ENCODE measurements at regions not wholly inside any gene's neighbourhood (a gene's known extent, or its start where the extent isn't known, plus 50 kb on each side); places are given as distances from the start of the nearest gene placed in this dataset.

GRCh38 chr7:156389116-156389692, 251.4 kb upstream of the RNF32 start:
- TF ChIP-seq GABPA (IDR thresholded peaks at IDR 0.05; ENCODE audit: low read depth) = no peak
- TF ChIP-seq, protein P1, sequence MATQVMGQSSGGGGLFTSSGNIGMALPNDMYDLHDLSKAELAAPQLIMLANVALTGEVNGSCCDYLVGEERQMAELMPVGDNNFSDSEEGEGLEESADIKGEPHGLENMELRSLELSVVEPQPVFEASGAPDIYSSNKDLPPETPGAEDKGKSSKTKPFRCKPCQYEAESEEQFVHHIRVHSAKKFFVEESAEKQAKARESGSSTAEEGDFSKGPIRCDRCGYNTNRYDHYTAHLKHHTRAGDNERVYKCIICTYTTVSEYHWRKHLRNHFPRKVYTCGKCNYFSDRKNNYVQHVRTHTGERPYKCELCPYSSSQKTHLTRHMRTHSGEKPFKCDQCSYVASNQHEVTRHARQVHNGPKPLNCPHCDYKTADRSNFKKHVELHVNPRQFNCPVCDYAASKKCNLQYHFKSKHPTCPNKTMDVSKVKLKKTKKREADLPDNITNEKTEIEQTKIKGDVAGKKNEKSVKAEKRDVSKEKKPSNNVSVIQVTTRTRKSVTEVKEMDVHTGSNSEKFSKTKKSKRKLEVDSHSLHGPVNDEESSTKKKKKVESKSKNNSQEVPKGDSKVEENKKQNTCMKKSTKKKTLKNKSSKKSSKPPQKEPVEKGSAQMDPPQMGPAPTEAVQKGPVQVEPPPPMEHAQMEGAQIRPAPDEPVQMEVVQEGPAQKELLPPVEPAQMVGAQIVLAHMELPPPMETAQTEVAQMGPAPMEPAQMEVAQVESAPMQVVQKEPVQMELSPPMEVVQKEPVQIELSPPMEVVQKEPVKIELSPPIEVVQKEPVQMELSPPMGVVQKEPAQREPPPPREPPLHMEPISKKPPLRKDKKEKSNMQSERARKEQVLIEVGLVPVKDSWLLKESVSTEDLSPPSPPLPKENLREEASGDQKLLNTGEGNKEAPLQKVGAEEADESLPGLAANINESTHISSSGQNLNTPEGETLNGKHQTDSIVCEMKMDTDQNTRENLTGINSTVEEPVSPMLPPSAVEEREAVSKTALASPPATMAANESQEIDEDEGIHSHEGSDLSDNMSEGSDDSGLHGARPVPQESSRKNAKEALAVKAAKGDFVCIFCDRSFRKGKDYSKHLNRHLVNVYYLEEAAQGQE (IDR thresholded peaks at IDR 0.05; ENCODE audit: insufficient replicate concordance, low read depth) = no peak
- no peak for TF ChIP-seq CTCF (IDR thresholded peaks at IDR 0.05; ENCODE audit: insufficient read depth, low read length)
